H9 (cell line): ENCODE measurements at regions not wholly inside any gene's neighbourhood (a gene's known extent, or its start where the extent isn't known, plus 50 kb on each side); places are given as distances from the start of the nearest gene placed in this dataset.

Experiments used
- DNase-seq: peaks from one replicate; pipeline ENCODE4 v3.0.0-alpha.2; 2017
- H2AFZ ChIP-seq: one replicate; pipeline ENCODE4 v1.6.1; 2013; ENCODE audit warnings: mild to moderate bottlenecking, low read length, control low read depth, moderate library complexity
- H2AK5ac ChIP-seq: 2 replicates; pipeline ENCODE4 v1.6.1; 2013; ENCODE audit warnings: low read length, control low read depth, mixed read lengths; ENCODE audit not compliant: insufficient read length
- H2BK120ac ChIP-seq: one replicate; pipeline ENCODE4 v1.6.1; 2013; ENCODE audit warnings: low read depth, mild to moderate bottlenecking, low read length, control low read depth, inconsistent platforms; ENCODE audit not compliant: poor library complexity, severe bottlenecking
- H2BK12ac ChIP-seq: 2 replicates; pipeline ENCODE4 v1.6.1; 2013; ENCODE audit warnings: low read length, control low read depth, mixed read lengths, low read depth; ENCODE audit not compliant: insufficient read length
- H2BK15ac ChIP-seq: 2 replicates; pipeline ENCODE4 v1.6.1; 2013; ENCODE audit warnings: low read depth, low read length, control low read depth
- H2BK20ac ChIP-seq: one replicate; pipeline ENCODE4 v1.6.1; 2013; ENCODE audit warnings: low read depth, mild to moderate bottlenecking, low read length, control low read depth, inconsistent platforms; ENCODE audit not compliant: poor library complexity, severe bottlenecking
- H2BK5ac ChIP-seq: 2 replicates; pipeline ENCODE4 v1.6.1; 2013; ENCODE audit warnings: low read length, control low read depth, mixed read lengths; ENCODE audit not compliant: insufficient read length
- H3K14ac ChIP-seq: 2 replicates; pipeline ENCODE4 v1.6.1; 2013; ENCODE audit warnings: low read length, control low read depth; ENCODE audit not compliant: insufficient read depth
- H3K18ac ChIP-seq: 2 replicates; pipeline ENCODE4 v1.6.1; 2013; ENCODE audit warnings: low read depth, mild to moderate bottlenecking, mixed read lengths, low read length, control low read depth; ENCODE audit not compliant: insufficient read length
- H3K23ac ChIP-seq: 2 replicates; pipeline ENCODE4 v1.6.1; 2013; ENCODE audit warnings: low read length, control low read depth, mixed read lengths, low read depth; ENCODE audit not compliant: insufficient read length
- H3K23me2 ChIP-seq: 2 replicates; pipeline ENCODE4 v1.6.1; 2013; ENCODE audit warnings: low read depth, mild to moderate bottlenecking, mixed read lengths, low read length, control low read depth; ENCODE audit not compliant: insufficient read length, poor library complexity, severe bottlenecking
- H3K27ac ChIP-seq: 2 replicates; pipeline ENCODE4 v1.5.1; 2013; ENCODE audit warnings: low read length, control low read depth, mixed read lengths, low read depth; ENCODE audit not compliant: insufficient read length
- H3K27me3 ChIP-seq: 2 replicates; pipeline ENCODE4 v1.6.1; 2013; ENCODE audit warnings: low read length, control low read depth, inconsistent platforms; ENCODE audit not compliant: insufficient read depth
- H3K4ac ChIP-seq: 2 replicates; pipeline ENCODE4 v1.6.1; 2013; ENCODE audit warnings: low read depth, mild to moderate bottlenecking, control low read depth, inconsistent platforms, low read length, moderate library complexity
- H3K4me1 ChIP-seq: 2 replicates; pipeline ENCODE4 v1.6.1; 2013; ENCODE audit warnings: low read length, control low read depth, inconsistent platforms; ENCODE audit not compliant: insufficient read depth
- H3K4me2 ChIP-seq: 2 replicates; pipeline ENCODE4 v1.6.1; 2013; ENCODE audit warnings: low read length, control low read depth, mixed read lengths; ENCODE audit not compliant: insufficient read length, insufficient read depth
- H3K56ac ChIP-seq: 2 replicates; pipeline ENCODE4 v1.6.1; 2013; ENCODE audit warnings: low read depth, mild to moderate bottlenecking, mixed read lengths, low read length, control low read depth; ENCODE audit not compliant: insufficient read length
- H3K79me1 ChIP-seq: 2 replicates; pipeline ENCODE4 v1.6.1; 2013; ENCODE audit warnings: low read depth, mild to moderate bottlenecking, moderate library complexity, low read length, control low read depth, inconsistent platforms; ENCODE audit not compliant: insufficient read depth, poor library complexity, severe bottlenecking
- H3K79me2 ChIP-seq: 2 replicates; pipeline ENCODE4 v1.6.1; 2013; ENCODE audit warnings: low read length, control low read depth, inconsistent platforms; ENCODE audit not compliant: insufficient read depth
- H3K9ac ChIP-seq: 2 replicates; pipeline ENCODE4 v1.6.1; 2013; ENCODE audit warnings: low read length, control low read depth, mixed read lengths; ENCODE audit not compliant: insufficient read length; ENCODE audit errors: extremely low read depth
- H3K9me3 ChIP-seq: one replicate; pipeline ENCODE4 v1.6.1; 2013; ENCODE audit warnings: low read depth, low read length, inconsistent platforms; ENCODE audit not compliant: control insufficient read depth
- H3T11ph ChIP-seq: one replicate; pipeline ENCODE4 v1.6.1; 2013; ENCODE audit warnings: mild to moderate bottlenecking, low read length, control low read depth, inconsistent platforms
- H4K20me1 ChIP-seq: one replicate; pipeline ENCODE4 v1.6.1; 2013; ENCODE audit not compliant: control insufficient read depth, insufficient read length, insufficient read depth
- H4K5ac ChIP-seq: 2 replicates; pipeline ENCODE4 v1.6.1; 2013; ENCODE audit warnings: low read depth, mild to moderate bottlenecking, mixed read lengths, low read length, control low read depth; ENCODE audit not compliant: insufficient read length
- H4K8ac ChIP-seq: replicated peaks from 2 replicates; pipeline ENCODE4 v1.6.1; 2013; ENCODE audit warnings: low read length, control low read depth, mixed read lengths, low read depth; ENCODE audit not compliant: insufficient read length
- H4K91ac ChIP-seq: 2 replicates; pipeline ENCODE4 v1.6.1; 2013; ENCODE audit warnings: low read depth, mild to moderate bottlenecking, moderate library complexity, mixed read lengths, low read length, control low read depth; ENCODE audit not compliant: insufficient read length
- H3K27ac Mint-ChIP-seq, 3 experiments: 2 replicates in 2 of 3; 3 replicates in 1 of 3; pipeline ENCODE4 v1.8.0; 2020 to 2021; ENCODE audit warnings: mixed read lengths in 3 of 3, mild to moderate bottlenecking in 1 of 3, moderate library complexity in 1 of 3
- H3K27me3 Mint-ChIP-seq: 2 replicates; pipeline ENCODE4 v1.8.0; 2021; ENCODE audit warnings: low read depth, mild to moderate bottlenecking, moderate library complexity, mixed read lengths
- H3K36me3 Mint-ChIP-seq, 3 experiments: 2 replicates in 2 of 3; 3 replicates in 1 of 3; pipeline ENCODE4 v1.8.0; 2020 to 2021; ENCODE audit warnings: low read depth in 3 of 3, mixed read lengths in 3 of 3; ENCODE audit not compliant: insufficient read depth in 1 of 3
- H3K4me1 Mint-ChIP-seq, 2 experiments: 2 replicates each; pipeline ENCODE4 v1.8.0; 2020; ENCODE audit warnings: mixed read lengths in 2 of 2
- H3K4me3 Mint-ChIP-seq, 2 experiments: 2 replicates in 1 of 2; 3 replicates in 1 of 2; pipeline ENCODE4 v1.8.0; 2020 to 2021; ENCODE audit warnings: mild to moderate bottlenecking in 2 of 2, mixed read lengths in 2 of 2, moderate library complexity in 1 of 2
- H3K9me3 Mint-ChIP-seq, 2 experiments: 2 replicates in 1 of 2; 3 replicates in 1 of 2; pipeline ENCODE4 v1.8.0; 2020; ENCODE audit warnings: mild to moderate bottlenecking in 2 of 2, mixed read lengths in 2 of 2, moderate library complexity in 1 of 2
- CTCF ChIP-seq: fragments of 200-600 bp; sonication (generic); conservative IDR thresholded peaks from 3 replicates; pipeline ENCODE4 v1.8.0; 2021; ENCODE audit warnings: antibody characterized with exemption, mild to moderate bottlenecking
- WGBS: extraction: QIAGEN DNeasy Blood & Tissue Kit; methylation state at CpG from one replicate; pipeline ENCODE4 v1.1.7; 2013; ENCODE audit warnings: missing lambda C conversion rate, low lambda C conversion rate, mixed read lengths; ENCODE audit not compliant: insufficient read length; ENCODE audit errors: extremely low coverage; 5-methylcytosine and 5-hydroxymethylcytosine counted together

GRCh38 chr2:129910446-129911362 is 68.8 kb upstream of the RAB6C start:
- peak; percentile 12 for DNase-seq
- no peaks in the 10 kb centered on the region for H3K23me2 ChIP-seq
- H3K79me1 ChIP-seq, result no peaks in the 10 kb centered on the region
- no peak overlapping the region for H3T11ph ChIP-seq
- no peak overlapping the region for H4K8ac ChIP-seq
- no peaks in the 10 kb centered on the region for H3K36me3 Mint-ChIP-seq
- no peak overlapping the region for H3K4ac ChIP-seq
- no peak overlapping the region; the same call in 1 of the 2 replicates for H3K14ac ChIP-seq
- peaks cover 8% of the 10 kb centered on the region for H3K27me3 Mint-ChIP-seq
- no peak overlapping the region for H3K18ac ChIP-seq
- no peak overlapping the region for H3K9ac ChIP-seq
- no peaks in the 10 kb centered on the region for H3K9me3 ChIP-seq
- no peak overlapping the region for H2BK12ac ChIP-seq
- H3K9me3 Mint-ChIP-seq, result no peaks in the 10 kb centered on the region; a peak in 1 of 5 replicates
- H3K23ac ChIP-seq, result no peak overlapping the region
- no peak overlapping the region for H3K4me3 Mint-ChIP-seq
- no peaks in the 10 kb centered on the region; the same call in 1 of the 2 replicates for H3K27me3 ChIP-seq
- no peaks in the 10 kb centered on the region for H3K4me1 ChIP-seq
- H4K91ac ChIP-seq, result no peak overlapping the region
- no peak overlapping the region for H2BK20ac ChIP-seq
- no peak overlapping the region for H2BK5ac ChIP-seq
- H3K4me2 ChIP-seq, result no peak overlapping the region
- no peak overlapping the region for H3K27ac ChIP-seq
- H4K5ac ChIP-seq, result no peak overlapping the region
- no peak overlapping the region for H2AFZ ChIP-seq
- H2BK15ac ChIP-seq, result no peak overlapping the region
- H3K27ac Mint-ChIP-seq, result peak overlapping the region in 2 of 3 experiments; percentile 75 to 77; a peak in 4 of 7 replicates
- no peak overlapping the region for H2BK120ac ChIP-seq
- no peak for TF ChIP-seq CTCF
- no peak overlapping the region for H3K56ac ChIP-seq
- peaks cover 3% of the 10 kb centered on the region for H4K20me1 ChIP-seq
- H2AK5ac ChIP-seq, result no peak overlapping the region
- H3K4me1 Mint-ChIP-seq, result peaks cover 12 to 19% of the 10 kb centered on the region in 2 experiments
- no CpG with 5 or more reads among the region's 10 CpGs for WGBS
- no peaks in the 10 kb centered on the region for H3K79me2 ChIP-seq
